Fibroblast of villous mesenchyme (primary cell): ENCODE measurements at regions not wholly inside any gene's neighbourhood (a gene's known extent, or its start where the extent isn't known, plus 50 kb on each side); places are given as distances from the start of the nearest gene placed in this dataset.

Experiments
- DNase-seq: peaks from one replicate; pipeline ENCODE4 v3.0.0-alpha.2; 2010; ENCODE audit warnings: low read depth
- H3K4me3 ChIP-seq: 2 replicates; pipeline ENCODE4 v1.5.1; 2011; ENCODE audit warnings: low read depth, mild to moderate bottlenecking, low read length
- CTCF ChIP-seq: IDR thresholded peaks from 2 replicates; pipeline ENCODE4 v1.5.1; 2012; ENCODE audit warnings: low read depth, mild to moderate bottlenecking, low read length; ENCODE audit not compliant: insufficient read depth

- H3K4me3 ChIP-seq, result no peak overlapping the region
- no peak for TF ChIP-seq CTCF
- no peak for DNase-seq
These were observed 74.9 kb upstream of the PRPS1L1 start for GRCh38 chr7:18102576-18102975.

GRCh38 chr7:18103436-18104218 is 76.0 kb upstream of the PRPS1L1 start:
- no peak for DNase-seq
- no peak for TF ChIP-seq CTCF
- no peak overlapping the region for H3K4me3 ChIP-seq

- DNase-seq, result no peak
These were observed 82.1 kb upstream of the PRPS1L1 start for GRCh38 chr7:18109762-18110161.

GRCh38 chr7:18116661-18117060 is 89.0 kb upstream of the PRPS1L1 start:
- no peak for TF ChIP-seq CTCF
- DNase-seq, result no peak
- no peak overlapping the region for H3K4me3 ChIP-seq

More at GRCh38 chr7:18109762-18110161, 82.1 kb upstream of the PRPS1L1 start:
- H3K4me3 ChIP-seq, result no peak overlapping the region
- TF ChIP-seq CTCF, result no peak

- DNase-seq, result peak; percentile 3
- no peak for TF ChIP-seq CTCF
- no peak overlapping the region for H3K4me3 ChIP-seq
These were observed 89.8 kb upstream of the PRPS1L1 start for GRCh38 chr7:18117482-18117881.

- TF ChIP-seq CTCF, result peak; percentile 43
- peak; percentile 6 for DNase-seq
- H3K4me3 ChIP-seq, result no peak overlapping the region
These were observed 92.3 kb upstream of the PRPS1L1 start for GRCh38 chr7:18119985-18120384.
